Dendritic cell treated with granulocyte-macrophage colony-stimulating factor and Interleukin-4, amounts not matched to agents 40 ng/mL and 50 ng/mL, for 4 days (primary cell): ENCODE measurements at regions not wholly inside any gene's neighbourhood (a gene's known extent, or its start where the extent isn't known, plus 50 kb on each side); places are given as distances from the start of the nearest gene placed in this dataset.

Source experiments
- H3K27ac Mint-ChIP-seq: one replicate; pipeline ENCODE4 v1.8.0; 2022; ENCODE audit warnings: mild to moderate bottlenecking, mixed read lengths
- H3K27me3 Mint-ChIP-seq: one replicate; pipeline ENCODE4 v1.8.0; 2022; ENCODE audit warnings: mild to moderate bottlenecking, mixed read lengths
- H3K36me3 Mint-ChIP-seq: one replicate; pipeline ENCODE4 v1.8.0; 2022; ENCODE audit warnings: low read depth, mixed read lengths
- H3K4me1 Mint-ChIP-seq: one replicate; pipeline ENCODE4 v1.8.0; 2022; ENCODE audit warnings: low read depth, mixed read lengths
- H3K4me3 Mint-ChIP-seq: one replicate; pipeline ENCODE4 v1.8.0; 2022; ENCODE audit warnings: mild to moderate bottlenecking, moderate library complexity, mixed read lengths
- H3K9me3 Mint-ChIP-seq: one replicate; pipeline ENCODE4 v1.8.0; 2022; ENCODE audit warnings: mixed read lengths
- intact Hi-C: fragments of 100-400 bp; cut with micrococcal nuclease; formaldehyde crosslinking; loops from one replicate; pipeline ENCODE4 v1.15.0; 2022

- Mint-ChIP-seq H3K27ac (no peak overlapping the region), H3K4me1 (no peaks in the 10 kb centered on the region), H3K27me3 (no peaks in the 10 kb centered on the region), H3K4me3 (no peak overlapping the region), H3K9me3 (peaks cover 6% of the 10 kb centered on the region), H3K36me3 (no peaks in the 10 kb centered on the region)
- intact Hi-C loops: no loop called here
Observed at GRCh38 chr20:60400567-60400966, 442.3 kb downstream of the CDH26 start.

- H3K4me1 Mint-ChIP-seq: no peaks in the 10 kb centered on the region
- peaks cover 6% of the 10 kb centered on the region for H3K9me3 Mint-ChIP-seq
- no peaks in the 10 kb centered on the region for H3K36me3 Mint-ChIP-seq
- intact Hi-C loops: no loop called here
- no peak overlapping the region for H3K4me3 Mint-ChIP-seq
- no peaks in the 10 kb centered on the region for H3K27me3 Mint-ChIP-seq
- H3K27ac Mint-ChIP-seq: no peak overlapping the region
Observed at GRCh38 chr20:60402189-60403058, 444.2 kb downstream of the CDH26 start.

DNA sequence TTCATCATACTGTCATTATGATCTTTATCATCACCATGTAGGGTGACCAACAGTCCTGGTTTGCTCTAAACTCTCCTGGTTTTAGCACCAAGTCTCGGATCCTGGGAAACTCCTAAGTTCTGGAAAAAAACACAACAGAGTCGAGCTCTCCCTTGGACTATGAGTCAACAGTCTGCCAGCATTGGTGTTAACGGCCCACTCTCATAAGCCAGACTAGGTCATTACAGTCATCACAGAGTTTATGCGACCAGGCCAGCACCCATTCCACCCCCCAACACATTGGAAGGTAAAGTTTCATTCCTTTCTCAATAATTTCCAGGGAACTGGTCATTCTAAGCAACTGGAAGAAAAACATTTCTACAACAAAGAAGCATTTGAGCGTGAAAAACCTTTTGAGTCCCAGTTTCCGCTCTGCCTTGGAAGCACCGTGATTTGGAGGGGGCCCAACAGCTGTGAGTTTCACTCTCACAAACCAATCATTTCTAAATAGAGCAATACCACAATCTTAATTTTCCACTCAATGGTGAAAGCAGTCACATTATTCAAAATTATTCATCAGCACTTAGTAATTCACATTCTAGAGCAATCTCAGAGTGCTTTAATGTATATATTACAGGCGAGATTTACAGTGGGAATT, 445.0 kb downstream of the CDH26 start:
- Mint-ChIP-seq H3K36me3 (no peaks in the 10 kb centered on the region), H3K4me1 (no peaks in the 10 kb centered on the region), H3K27ac (no peak overlapping the region), H3K9me3 (peaks cover 6% of the 10 kb centered on the region), H3K27me3 (no peaks in the 10 kb centered on the region), H3K4me3 (no peak overlapping the region)
- intact Hi-C loops: no loop called here

- Mint-ChIP-seq H3K4me1 (no peaks in the 10 kb centered on the region), H3K27me3 (no peaks in the 10 kb centered on the region), H3K9me3 (no peaks in the 10 kb centered on the region), H3K4me3 (no peak overlapping the region), H3K36me3 (no peaks in the 10 kb centered on the region), H3K27ac (no peak overlapping the region)
- intact Hi-C loops: no loop called here
Observed at GRCh38 chr20:60407011-60407771, 449.0 kb downstream of the CDH26 start.

GRCh38 chr20:60407938-60408337, 449.7 kb downstream of the CDH26 start:
- H3K4me3 Mint-ChIP-seq: no peak overlapping the region

DNA sequence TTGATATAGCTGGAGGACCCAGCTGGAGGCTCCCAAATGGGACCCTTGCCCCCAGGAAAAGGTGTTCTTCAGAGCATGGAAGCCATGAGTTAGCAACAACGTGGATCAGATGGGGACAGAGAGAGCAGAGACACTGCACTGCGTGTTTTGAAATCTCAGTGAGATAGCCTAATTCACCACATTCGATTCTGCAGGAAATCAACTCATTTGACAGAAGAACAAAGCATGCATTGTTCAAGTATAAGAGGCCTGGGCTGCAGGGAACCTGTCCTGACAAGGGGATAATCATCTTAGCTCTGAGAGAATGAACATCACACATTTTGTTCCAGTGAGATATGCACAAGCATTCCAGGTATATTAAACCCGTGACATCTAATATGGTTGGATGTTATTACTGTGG, 450.2 kb downstream of the CDH26 start:
- H3K36me3 Mint-ChIP-seq: no peaks in the 10 kb centered on the region
- H3K4me1 Mint-ChIP-seq: no peaks in the 10 kb centered on the region
- H3K9me3 Mint-ChIP-seq: no peaks in the 10 kb centered on the region
- intact Hi-C loops: no loop called here
- H3K27ac Mint-ChIP-seq: no peak overlapping the region
- no peaks in the 10 kb centered on the region for H3K27me3 Mint-ChIP-seq
- H3K4me3 Mint-ChIP-seq: no peak overlapping the region

More at GRCh38 chr20:60407938-60408337, 449.7 kb downstream of the CDH26 start:
- no peaks in the 10 kb centered on the region for H3K36me3 Mint-ChIP-seq
- intact Hi-C loops: no loop called here
- no peaks in the 10 kb centered on the region for H3K4me1 Mint-ChIP-seq
- no peaks in the 10 kb centered on the region for H3K9me3 Mint-ChIP-seq
- no peaks in the 10 kb centered on the region for H3K27me3 Mint-ChIP-seq
- no peak overlapping the region for H3K27ac Mint-ChIP-seq

GRCh38 chr20:60410618-60411264, 452.5 kb downstream of the CDH26 start:
- no peaks in the 10 kb centered on the region for H3K27me3 Mint-ChIP-seq
- no peak overlapping the region for H3K4me3 Mint-ChIP-seq
- H3K27ac Mint-ChIP-seq: no peak overlapping the region
- H3K36me3 Mint-ChIP-seq: no peaks in the 10 kb centered on the region
- no peaks in the 10 kb centered on the region for H3K4me1 Mint-ChIP-seq
- intact Hi-C loops: no loop called here
- H3K9me3 Mint-ChIP-seq: no peaks in the 10 kb centered on the region

DNA sequence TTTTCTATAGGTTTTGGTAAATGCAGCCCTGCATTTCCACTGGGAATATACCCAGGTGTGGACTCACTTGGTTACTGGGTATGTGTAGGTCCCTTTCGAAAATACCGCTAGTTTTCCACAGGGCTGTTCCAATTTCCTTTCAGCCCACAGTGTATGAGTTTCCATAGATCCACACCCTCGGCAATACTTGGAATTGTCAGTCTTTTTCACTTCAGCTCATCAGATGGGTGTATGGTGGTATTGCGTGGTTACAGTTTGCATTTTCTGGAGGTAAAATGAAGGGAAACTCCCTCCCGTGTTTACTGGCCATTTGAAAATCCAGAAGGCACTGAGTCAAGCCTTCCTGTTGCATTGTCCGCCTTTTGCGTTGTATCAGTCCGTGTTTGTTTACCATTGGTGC, 453.6 kb downstream of the CDH26 start:
- no peak overlapping the region for H3K4me3 Mint-ChIP-seq
- no peaks in the 10 kb centered on the region for H3K9me3 Mint-ChIP-seq
- no peaks in the 10 kb centered on the region for H3K27me3 Mint-ChIP-seq
- no peak overlapping the region for H3K27ac Mint-ChIP-seq
- H3K36me3 Mint-ChIP-seq: no peaks in the 10 kb centered on the region
- no peaks in the 10 kb centered on the region for H3K4me1 Mint-ChIP-seq
- intact Hi-C loops: no loop called here

GRCh38 chr20:60420676-60421229, 462.5 kb downstream of the CDH26 start:
- Mint-ChIP-seq H3K9me3 (no peaks in the 10 kb centered on the region), H3K4me1 (no peaks in the 10 kb centered on the region), H3K4me3 (no peak overlapping the region), H3K27ac (no peak overlapping the region), H3K36me3 (no peaks in the 10 kb centered on the region), H3K27me3 (peaks cover 12% of the 10 kb centered on the region)
- intact Hi-C loops: no loop called here

GRCh38 chr20:60422848-60423247, 464.6 kb downstream of the CDH26 start:
- Mint-ChIP-seq H3K36me3 (no peaks in the 10 kb centered on the region), H3K4me3 (no peak overlapping the region), H3K9me3 (no peaks in the 10 kb centered on the region), H3K4me1 (no peaks in the 10 kb centered on the region), H3K27me3 (peaks cover 9% of the 10 kb centered on the region), H3K27ac (no peak overlapping the region)
- intact Hi-C loops: no loop called here

DNA sequence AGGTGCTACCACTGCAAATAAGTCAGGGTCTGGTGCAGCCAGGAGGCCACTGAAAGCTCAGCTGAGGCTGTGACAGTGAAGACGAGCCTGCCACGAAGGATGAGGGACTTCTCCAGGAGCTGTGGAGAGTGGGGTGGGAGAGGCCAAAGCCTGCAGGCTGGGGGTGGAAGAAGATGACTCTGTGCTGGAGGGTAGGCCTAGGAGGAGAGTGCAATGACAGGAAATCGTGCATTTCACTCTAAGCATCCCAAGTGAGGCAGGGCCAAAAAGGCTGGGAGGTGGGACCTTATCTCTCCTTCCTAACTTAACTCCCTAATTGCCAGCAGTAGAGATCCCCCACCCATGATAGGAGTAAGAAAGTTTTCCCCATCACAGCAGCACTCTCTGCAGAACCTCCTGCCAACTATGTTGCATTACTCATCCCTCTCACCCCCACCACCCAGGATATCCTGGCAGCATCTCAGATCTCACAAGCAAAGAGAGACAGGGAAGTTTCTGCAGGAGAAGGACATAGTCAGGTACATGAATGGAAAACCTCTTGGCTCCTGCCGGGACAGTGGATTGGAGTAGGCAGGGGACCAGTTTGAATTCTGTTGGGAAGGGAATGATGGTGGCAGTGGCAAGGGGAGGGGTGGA, 466.2 kb downstream of the CDH26 start:
- H3K27me3 Mint-ChIP-seq: peaks cover 2% of the 10 kb centered on the region
- intact Hi-C loops: no loop called here
- no peaks in the 10 kb centered on the region for H3K9me3 Mint-ChIP-seq
- no peaks in the 10 kb centered on the region for H3K36me3 Mint-ChIP-seq
- no peak overlapping the region for H3K27ac Mint-ChIP-seq
- H3K4me3 Mint-ChIP-seq: no peak overlapping the region
- no peaks in the 10 kb centered on the region for H3K4me1 Mint-ChIP-seq

- intact Hi-C loops: no loop called here
- peaks cover 4% of the 10 kb centered on the region for H3K27me3 Mint-ChIP-seq
- no peaks in the 10 kb centered on the region for H3K4me1 Mint-ChIP-seq
- no peak overlapping the region for H3K4me3 Mint-ChIP-seq
- H3K36me3 Mint-ChIP-seq: no peaks in the 10 kb centered on the region
- no peaks in the 10 kb centered on the region for H3K9me3 Mint-ChIP-seq
- no peak overlapping the region for H3K27ac Mint-ChIP-seq
Observed at GRCh38 chr20:60427516-60427915, 469.3 kb downstream of the CDH26 start.

DNA sequence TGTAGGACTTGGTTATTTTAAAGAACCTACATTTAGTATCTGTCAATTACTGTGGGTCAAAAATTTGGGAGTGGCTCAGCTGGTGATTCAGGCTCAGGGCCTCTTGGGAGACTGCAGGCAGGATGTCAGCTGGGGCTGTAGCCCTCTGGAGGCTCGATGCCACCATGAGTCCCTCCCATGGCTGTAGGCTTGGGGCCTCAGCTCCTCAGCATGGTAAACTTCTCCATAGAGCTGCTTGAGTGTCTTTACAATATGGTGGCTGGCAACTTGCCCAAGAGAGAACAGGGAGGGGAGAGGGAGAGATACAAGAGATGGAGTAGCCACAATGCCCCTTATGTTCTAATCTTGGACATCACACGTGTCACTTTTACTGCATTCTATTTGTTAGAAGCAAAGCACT, 470.4 kb downstream of the CDH26 start:
- no peak overlapping the region for H3K27ac Mint-ChIP-seq
- intact Hi-C loops: no loop called here
- no peaks in the 10 kb centered on the region for H3K9me3 Mint-ChIP-seq
- no peaks in the 10 kb centered on the region for H3K4me1 Mint-ChIP-seq
- H3K36me3 Mint-ChIP-seq: no peaks in the 10 kb centered on the region
- H3K27me3 Mint-ChIP-seq: peaks cover 4% of the 10 kb centered on the region
- no peak overlapping the region for H3K4me3 Mint-ChIP-seq
